Esophagus squamous epithelium (tissue), 5 donors: ENCODE measurements at regions not wholly inside any gene's neighbourhood (a gene's known extent, or its start where the extent isn't known, plus 50 kb on each side); places are given as distances from the start of the nearest gene placed in this dataset.
"Not testable (repeated sequence)": the region's sequence is repeated elsewhere in the genome, so short reads cannot be mapped to it uniquely, and the experiment has no call there.

Source experiments
- DNase-seq: peaks from one replicate; lab custom pipeline; 2025; lab: John Stamatoyannopoulos, UW
- H3K27ac ChIP-seq, 4 donors: fragments of 200-600 bp; sonication (generic); one replicate each; pipeline ENCODE4 v1.5.1; 2016 to 2019; ENCODE audit warnings: mild to moderate bottlenecking in 1 of 4
- H3K27me3 ChIP-seq, 4 donors: fragments of 200-600 bp; sonication (generic); 1 replicate in 3 of 4; 2 replicates in 1 of 4; pipeline versions ENCODE4 v1.5.1 to v1.6.0; 2017 to 2021; ENCODE audit warnings: antibody characterized with exemption in 1 of 4
- H3K36me3 ChIP-seq, 3 donors: fragments of 200-600 bp; sonication (generic); one replicate each; pipeline ENCODE4 v1.5.1; 2016 to 2019
- H3K4me1 ChIP-seq, 3 donors: fragments of 200-600 bp; sonication (generic); one replicate each; pipeline ENCODE4 v1.5.1; 2017 to 2019
- H3K4me3 ChIP-seq, 4 donors: fragments of 200-600 bp; sonication (generic); 1 replicate in 3 of 4; 2 replicates in 1 of 4; pipeline ENCODE4 v1.5.1; 2016 to 2019; ENCODE audit warnings: mild to moderate bottlenecking in 2 of 4, moderate library complexity in 1 of 4
- H3K9me3 ChIP-seq, 3 donors: fragments of 200-600 bp; sonication (generic); one replicate each; pipeline ENCODE4 v1.5.1; 2016 to 2019
- CTCF ChIP-seq, 6 experiments: fragments of 450-650 bp in 4 of 6; fragments of 200-600 bp in 2 of 6; sonication (generic) in 2 of 6; IDR thresholded peaks; one replicate each; pipeline ENCODE4 v1.5.1; 2016 to 2019; ENCODE audit warnings: antibody characterized with exemption in 6 of 6, mild to moderate bottlenecking in 4 of 6, moderate library complexity in 4 of 6
- POLR2A ChIP-seq, 4 donors: fragments of 450-650 bp; IDR thresholded peaks; one replicate each; pipeline ENCODE4 v1.6.1; 2017; ENCODE audit warnings: antibody characterized with exemption in 4 of 4, mild to moderate bottlenecking in 4 of 4, moderate library complexity in 3 of 4
- WGBS, 2 donors: methylation state at CpG; one replicate each; pipeline ENCODE4 v1.1.5; 2018; 5-methylcytosine and 5-hydroxymethylcytosine counted together
- intact Hi-C: fragments of 100-400 bp; cut with DNase I; formaldehyde crosslinking; loops from one replicate; pipeline ENCODE4 v1.15.0; 2022
- donor health status: DM: yes; HTN: yes; CAD: no.

- WGBS, 2 donors, result 43 to 53% methylated on average over 18 of the region's 18 CpGs
- TF ChIP-seq POLR2A (IDR thresholded peaks at IDR 0.05) (no peak), CTCF (IDR thresholded peaks at IDR 0.05) (no peak)
- Histone ChIP-seq H3K4me1 (no peaks in the 10 kb centered on the region), H3K27me3 (peaks cover 0 to 5% (median 0%) of the 10 kb centered on the region in 4 donors), H3K4me3 (no peak overlapping the region), H3K27ac (no peak overlapping the region), H3K9me3 (peaks cover 0 to 6% (median 3%) of the 10 kb centered on the region in 3 donors), H3K36me3 (no peaks in the 10 kb centered on the region)
- intact Hi-C loops, result no loop called here
- no peak for DNase-seq
These were observed 98.1 kb upstream of the SNRPN start for GRCh38 chr15:24856397-24857390.

- no peak for DNase-seq
- TF ChIP-seq CTCF (IDR thresholded peaks at IDR 0.05), result no peak
- Histone ChIP-seq H3K4me3 (no peak overlapping the region), H3K9me3 (peaks cover 0 to 6% (median 3%) of the 10 kb centered on the region in 3 donors), H3K27ac (no peak overlapping the region), H3K36me3 (no peaks in the 10 kb centered on the region), H3K27me3 (peaks cover 0 to 5% (median 0%) of the 10 kb centered on the region in 4 donors), H3K4me1 (no peaks in the 10 kb centered on the region)
- WGBS, 2 donors, result 39 to 42% methylated on average over 5 of the region's 5 CpGs
- intact Hi-C loops, result no loop called here
These were observed 97.0 kb upstream of the SNRPN start for GRCh38 chr15:24857763-24858162.

GRCh38 chr15:24858183-24858582 lies 96.6 kb upstream of the SNRPN start:
- H3K9me3 ChIP-seq, H3K4me1 ChIP-seq, DNase-seq, H3K4me3 ChIP-seq, intact Hi-C loops, H3K27me3 ChIP-seq, H3K36me3 ChIP-seq: not testable (repeated sequence)
- 70 to 78% methylated on average over 4 of the region's 4 CpGs for WGBS, 2 donors
- H3K27ac ChIP-seq, result peak overlapping the region in 1 of 4 donors; percentile 39

GRCh38 chr15:24858737-24859601 lies 95.8 kb upstream of the SNRPN start:
- Histone ChIP-seq H3K4me1 (no peaks in the 10 kb centered on the region), H3K4me3 (no peak overlapping the region), H3K27me3 (peaks cover 0 to 5% (median 0%) of the 10 kb centered on the region in 4 donors), H3K27ac (peak overlapping the region in 1 of 4 donors; percentile 39), H3K9me3 (peaks cover 0 to 6% (median 3%) of the 10 kb centered on the region in 3 donors), H3K36me3 (no peaks in the 10 kb centered on the region)
- 48 to 51% methylated on average over 6 to 7 of the region's 7 CpGs for WGBS, 2 donors
- intact Hi-C loops, result no loop called here
- TF ChIP-seq CTCF (IDR thresholded peaks at IDR 0.05), result no peak
- no peak for TF ChIP-seq POLR2A (IDR thresholded peaks at IDR 0.05)
- DNase-seq, result no peak

- intact Hi-C loops, result no loop called here
- DNase-seq, result no peak
- peaks cover 0 to 6% (median 3%) of the 10 kb centered on the region in 3 donors for H3K9me3 ChIP-seq
- WGBS, 2 donors, result 40 to 53% methylated on average over 1 of the region's 1 CpG
- no peaks in the 10 kb centered on the region for H3K4me1 ChIP-seq
- TF ChIP-seq CTCF (IDR thresholded peaks at IDR 0.05), result no peak
- no peak for TF ChIP-seq POLR2A (IDR thresholded peaks at IDR 0.05)
- H3K36me3 ChIP-seq, result no peaks in the 10 kb centered on the region
- no peak overlapping the region for H3K4me3 ChIP-seq
- H3K27ac ChIP-seq, result no peak overlapping the region
- H3K27me3 ChIP-seq, result peaks cover 0 to 5% (median 0%) of the 10 kb centered on the region in 4 donors
These were observed 93.6 kb upstream of the SNRPN start for GRCh38 chr15:24861014-24861690.
